H1 (cell line): ENCODE measurements at regions not wholly inside any gene's neighbourhood (a gene's known extent, or its start where the extent isn't known, plus 50 kb on each side); places are given as distances from the start of the nearest gene placed in this dataset.

Source experiments
- CTCF ChIA-PET: fragments of 300-600 bp; sonication (Branson Sonifier 250); formaldehyde crosslinking; loops from one replicate; lab custom pipeline; 2021; ENCODE audit not compliant: partially characterized antibody; lab: Charles Lee
- POLR2A ChIA-PET: fragments of 300-600 bp; sonication (Branson Sonifier 250); formaldehyde crosslinking; loops from one replicate; lab custom pipeline; 2021; ENCODE audit warnings: inconsistent platforms; ENCODE audit not compliant: partially characterized antibody; lab: Charles Lee
- DNase-seq, 2 experiments: peaks; one replicate each; pipeline versions ENCODE4 v3.0.0 to v3.0.0-alpha.2; 2010 to 2022; ENCODE audit warnings: low spot score in 2 of 2, low read depth in 1 of 2, mixed read lengths in 1 of 2
- FAIRE-seq: peaks from 2 replicates; lab custom pipeline; 2011; peaks lifted over from hg19 to GRCh38; lab: Jason Lieb, UNC
- H2AFZ ChIP-seq: 2 replicates; pipeline ENCODE4 v1.8.1; 2012; ENCODE audit warnings: low read length, inconsistent platforms
- H2AK5ac ChIP-seq: 2 replicates; pipeline ENCODE4 v1.6.1; 2013; ENCODE audit warnings: low read depth, low read length
- H2BK120ac ChIP-seq: replicated peaks from 2 replicates; pipeline ENCODE3; 2013; ENCODE audit warnings: low read depth, low read length, inconsistent platforms
- H2BK12ac ChIP-seq: 2 replicates; pipeline ENCODE4 v1.6.1; 2013; ENCODE audit warnings: low read depth, low read length
- H2BK15ac ChIP-seq: 2 replicates; pipeline ENCODE4 v1.6.1; 2013; ENCODE audit warnings: low read length
- H2BK20ac ChIP-seq: 2 replicates; pipeline ENCODE4 v1.6.1; 2013; ENCODE audit warnings: low read length
- H2BK5ac ChIP-seq: 2 replicates; pipeline ENCODE4 v1.6.1; 2013; ENCODE audit warnings: low read depth, low read length
- H3K14ac ChIP-seq: 2 replicates; pipeline ENCODE4 v1.6.1; 2013; ENCODE audit warnings: inconsistent platforms; ENCODE audit not compliant: insufficient read length
- H3K18ac ChIP-seq: 2 replicates; pipeline ENCODE4 v1.6.1; 2013; ENCODE audit warnings: low read length; ENCODE audit errors: extremely low read depth
- H3K23ac ChIP-seq: 2 replicates; pipeline ENCODE4 v1.6.1; 2013; ENCODE audit warnings: inconsistent platforms; ENCODE audit not compliant: insufficient read length
- H3K23me2 ChIP-seq: 2 replicates; pipeline ENCODE4 v1.6.1; 2013; ENCODE audit warnings: low read depth, low read length
- H3K27ac ChIP-seq: 2 replicates; pipeline ENCODE4 v1.6.1; 2011; ENCODE audit warnings: low read depth, low read length, inconsistent platforms
- H3K27me3 ChIP-seq, 4 experiments: replicated peaks in 1 of 4; 1 replicate in 1 of 4; 2 replicates in 3 of 4; pipeline versions ENCODE4 v1.6.1 to v1.8.1; 2011 to 2013; ENCODE audit warnings: low read length in 3 of 4, mild to moderate bottlenecking in 3 of 4, inconsistent platforms in 2 of 4, mixed read lengths in 2 of 4, moderate library complexity in 1 of 4; ENCODE audit not compliant: control insufficient read depth in 3 of 4, insufficient read depth in 3 of 4; ENCODE audit errors: extremely low read depth in 1 of 4
- H3K36me3 ChIP-seq, 4 experiments: 2 replicates each; pipeline versions ENCODE4 v1.6.1 to v1.8.1; 2011 to 2013; ENCODE audit warnings: mild to moderate bottlenecking in 4 of 4, low read length in 3 of 4, moderate library complexity in 2 of 4, control low read depth in 1 of 4, inconsistent platforms in 1 of 4; ENCODE audit not compliant: insufficient read depth in 4 of 4, control insufficient read depth in 2 of 4
- H3K4ac ChIP-seq: replicated peaks from 2 replicates; pipeline ENCODE3; 2013; ENCODE audit warnings: low read length, low read depth, mixed read lengths, inconsistent platforms; ENCODE audit not compliant: insufficient read length
- H3K4me1 ChIP-seq, 4 experiments: replicated peaks in 1 of 4; 1 replicate in 1 of 4; 2 replicates in 3 of 4; pipeline versions ENCODE4 v1.6.1 to v1.8.1; 2011 to 2013; ENCODE audit warnings: low read length in 3 of 4, inconsistent platforms in 2 of 4, mixed read lengths in 1 of 4; ENCODE audit not compliant: insufficient read depth in 4 of 4, control insufficient read depth in 3 of 4
- H3K4me2 ChIP-seq, 2 experiments: 2 replicates each; pipeline versions ENCODE4 v1.6.1 to v1.8.1; 2011 to 2013; ENCODE audit warnings: low read depth in 2 of 2, low read length in 2 of 2, control low read depth in 1 of 2, inconsistent platforms in 1 of 2, mild to moderate bottlenecking in 1 of 2; ENCODE audit not compliant: insufficient read depth in 1 of 2
- H3K4me3 ChIP-seq, 4 experiments: fragments of 200-600, 300-600 bp in 1 of 4; sonication (generic), shearing (Covaris generic), sonication (Bioruptor Twin) in 1 of 4; 2 replicates each; pipeline versions ENCODE4 v1.5.1 to v1.8.1; 2011 to 2016; ENCODE audit warnings: low read length in 4 of 4, low read depth in 3 of 4, control low read depth in 2 of 4, inconsistent platforms in 2 of 4, mild to moderate bottlenecking in 2 of 4, mixed read lengths in 1 of 4, moderate library complexity in 1 of 4; ENCODE audit not compliant: insufficient read depth in 2 of 4; ENCODE audit errors: extremely low read depth in 1 of 4
- H3K56ac ChIP-seq: replicated peaks from 2 replicates; pipeline ENCODE3; 2013; ENCODE audit warnings: low read depth, mild to moderate bottlenecking, mixed read lengths, low read length, inconsistent platforms; ENCODE audit not compliant: insufficient read length
- H3K79me1 ChIP-seq: 2 replicates; pipeline ENCODE4 v1.6.1; 2013; ENCODE audit warnings: low read depth, low read length, control low read depth
- H3K79me2 ChIP-seq, 2 experiments: 2 replicates each; pipeline versions ENCODE4 v1.6.1 to v1.8.1; 2012 to 2013; ENCODE audit warnings: low read length in 2 of 2, mild to moderate bottlenecking in 2 of 2, inconsistent platforms in 1 of 2; ENCODE audit not compliant: insufficient read depth in 2 of 2, control insufficient read depth in 1 of 2
- H3K9ac ChIP-seq, 4 experiments: replicated peaks in 1 of 4; 1 replicate in 1 of 4; 2 replicates in 3 of 4; pipeline versions ENCODE4 v1.6.1 to v1.8.1; 2011 to 2013; ENCODE audit warnings: low read depth in 3 of 4, low read length in 3 of 4, control low read depth in 2 of 4, mild to moderate bottlenecking in 2 of 4, moderate library complexity in 2 of 4, inconsistent platforms in 1 of 4; ENCODE audit errors: extremely low read depth in 1 of 4
- H3K9me3 ChIP-seq, 2 experiments: 2 replicates each; pipeline versions ENCODE4 v1.6.1 to v1.8.1; 2012 to 2013; ENCODE audit warnings: mild to moderate bottlenecking in 2 of 2, moderate library complexity in 2 of 2, control low read depth in 1 of 2, inconsistent platforms in 1 of 2, low read depth in 1 of 2, low read length in 1 of 2, mixed read lengths in 1 of 2; ENCODE audit not compliant: insufficient read depth in 2 of 2
- H4K20me1 ChIP-seq, 2 experiments: replicated peaks in 1 of 2; 2 replicates each; pipeline versions ENCODE3 to v1.8.1; 2011 to 2013; ENCODE audit warnings: inconsistent platforms in 2 of 2, low read length in 2 of 2, mild to moderate bottlenecking in 1 of 2; ENCODE audit not compliant: insufficient read depth in 2 of 2, control insufficient read depth in 1 of 2
- H4K5ac ChIP-seq: 2 replicates; pipeline ENCODE4 v1.6.1; 2013; ENCODE audit warnings: low read length, low read depth, mixed read lengths, inconsistent platforms; ENCODE audit not compliant: insufficient read length
- H4K8ac ChIP-seq: 2 replicates; pipeline ENCODE4 v1.8.0; 2013; ENCODE audit warnings: mild to moderate bottlenecking, moderate library complexity, low read length, inconsistent platforms; ENCODE audit not compliant: insufficient read depth; ENCODE audit errors: extremely low read depth
- H4K91ac ChIP-seq: replicated peaks from 2 replicates; pipeline ENCODE3; 2013; ENCODE audit warnings: low read length, mixed read lengths, inconsistent platforms; ENCODE audit not compliant: insufficient read length
- SP1 ChIP-seq: IDR thresholded peaks from 2 replicates; pipeline ENCODE4 v1.6.1; 2011; ENCODE audit warnings: low read depth, low read length
- TAF7 ChIP-seq: optimal IDR thresholded peaks from 2 replicates; pipeline ENCODE3; 2011; ENCODE audit warnings: low read depth, mild to moderate bottlenecking, inconsistent platforms, low read length, moderate library complexity, borderline replicate concordance
- TBP ChIP-seq: IDR thresholded peaks from 2 replicates; pipeline ENCODE4 v1.6.1; 2011; ENCODE audit warnings: low read depth, low read length, improper control_type of control experiment
- WGBS, 2 experiments: shearing (Covaris generic) in 1 of 2; methylation state at CpG; one replicate each; pipeline versions ENCODE4 v1.1.6 to v1.1.7; 2013 to 2015; ENCODE audit warnings: low lambda C conversion rate in 2 of 2, mixed read lengths in 2 of 2, inconsistent platforms in 1 of 2, low coverage in 1 of 2, missing lambda C conversion rate in 1 of 2; ENCODE audit not compliant: insufficient replicate concordance in 2 of 2, insufficient coverage in 1 of 2, insufficient read length in 1 of 2; ENCODE audit errors: extremely low coverage in 1 of 2, missing lambda C conversion rate in 1 of 2; 5-methylcytosine and 5-hydroxymethylcytosine counted together

DNA sequence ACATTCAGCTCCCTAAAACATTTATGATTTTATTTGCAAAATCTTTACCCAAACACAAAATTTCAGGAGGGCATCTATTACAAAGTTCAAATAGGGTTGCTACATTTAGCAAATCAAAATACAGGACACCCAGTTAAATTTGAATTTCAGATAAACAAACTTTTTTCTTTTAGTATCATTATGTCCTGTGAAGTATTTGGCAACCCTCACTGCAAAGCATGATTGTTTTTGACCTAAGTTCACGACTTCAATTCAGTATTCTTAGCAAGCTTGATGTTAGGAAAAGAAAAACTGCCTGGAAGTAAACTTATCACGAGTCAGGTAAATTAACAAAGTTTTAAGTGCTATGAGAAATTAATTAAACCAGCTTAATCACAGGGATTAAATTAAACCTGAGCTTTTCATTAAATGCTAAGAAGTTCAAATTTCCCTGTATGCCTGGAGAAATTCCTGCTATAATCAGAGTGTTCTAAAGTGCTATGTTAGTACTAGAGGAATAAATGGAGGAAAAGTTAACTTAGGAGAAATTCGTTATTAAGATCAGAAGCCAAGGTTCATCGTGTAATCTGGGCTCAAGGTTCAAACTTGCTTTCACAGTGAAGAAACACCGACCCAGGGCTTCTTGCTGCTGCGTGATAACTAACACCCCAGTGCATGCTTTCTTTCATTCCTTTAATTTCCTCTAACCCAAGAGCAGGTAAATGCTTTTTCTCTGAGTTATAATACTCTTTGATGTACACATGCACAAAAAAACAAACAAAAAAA, 298.1 kb downstream of the FOXO1 start:
- Histone ChIP-seq H3K79me2 (no peaks in the 10 kb centered on the region), H2BK12ac (no peak overlapping the region), H3K36me3 (no peaks in the 10 kb centered on the region), H2AFZ (no peak overlapping the region), H4K91ac (no peak overlapping the region), H4K5ac (no peak overlapping the region), H2BK15ac (no peak overlapping the region), H3K4me1 (no peaks in the 10 kb centered on the region), H3K18ac (no peak overlapping the region), H3K9ac (no peak overlapping the region), H2AK5ac (no peak overlapping the region), H3K4ac (no peak overlapping the region), H3K27me3 (no peaks in the 10 kb centered on the region), H3K23me2 (no peaks in the 10 kb centered on the region), H3K4me2 (no peak overlapping the region), H2BK120ac (no peak overlapping the region), H3K4me3 (no peak overlapping the region), H4K8ac (no peak overlapping the region), H4K20me1 (no peaks in the 10 kb centered on the region), H3K9me3 (no peaks in the 10 kb centered on the region), H3K56ac (no peak overlapping the region), H3K23ac (no peak overlapping the region), H3K27ac (no peak overlapping the region), H3K79me1 (no peaks in the 10 kb centered on the region), H3K14ac (no peak overlapping the region), H2BK20ac (no peak overlapping the region), H2BK5ac (no peak overlapping the region)
- 83% methylated on average over 6 of the region's 6 CpGs; no CpG with 5 or more reads in 1 of the 2 experiments for WGBS, 2 experiments
- DNase-seq (no peak), FAIRE-seq (no peak)
- POLR2A ChIA-PET: no interaction called here
- TF ChIP-seq TAF7 (no peak), SP1 (no peak), TBP (no peak)
- CTCF ChIA-PET: interaction anchor here (0.6 kb wide), 2 partner anchors 18 to 62 kb away, joined by 3 read pairs; no protein-coding TSS in a partner anchor
